NOMO-1 (cell line): ENCODE measurements at regions not wholly inside any gene's neighbourhood (a gene's known extent, or its start where the extent isn't known, plus 50 kb on each side); places are given as distances from the start of the nearest gene placed in this dataset.
"Not testable (repeated sequence)": the region's sequence is repeated elsewhere in the genome, so short reads cannot be mapped to it uniquely, and the experiment has no call there.

Source experiments
- DNase-seq, 2 experiments: peaks; one replicate each; lab custom pipeline; 2025; ENCODE audit not compliant: unreplicated experiment in 2 of 2; lab: John Stamatoyannopoulos, UW

GRCh38 chr5:126044111-126044668 is 379.0 kb upstream of the GRAMD2B start:
- DNase-seq, result no peak

DNA sequence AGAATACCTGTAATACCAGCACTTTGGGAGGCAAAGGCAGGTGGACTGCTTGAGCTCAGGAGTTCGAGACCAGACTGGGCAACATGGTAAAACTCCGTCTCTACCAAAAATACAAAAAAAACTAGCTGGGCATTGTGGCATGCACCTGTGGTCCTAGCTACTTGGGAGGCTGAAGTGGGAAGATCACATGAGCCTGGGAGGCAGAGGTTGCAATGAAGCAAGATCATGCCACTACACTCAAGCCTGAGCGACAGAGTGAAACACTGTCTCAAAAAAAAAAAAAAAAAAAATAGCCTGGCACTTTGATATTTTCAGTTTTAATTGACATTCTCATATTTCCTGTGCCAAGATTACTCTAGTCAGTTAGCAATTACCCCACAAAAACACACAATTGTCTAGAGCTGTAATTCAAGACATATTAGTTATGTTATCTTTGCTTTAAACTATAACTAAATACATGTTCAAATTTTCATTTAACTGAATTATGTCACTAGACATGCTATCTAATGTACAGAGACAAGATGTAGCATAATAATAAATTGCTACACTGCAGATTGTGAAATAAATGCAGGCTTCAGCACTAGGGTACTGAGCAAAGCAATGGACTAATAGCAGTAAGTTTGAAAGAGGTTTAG is 378.2 kb upstream of the GRAMD2B start:
- DNase-seq, result no peak

DNA sequence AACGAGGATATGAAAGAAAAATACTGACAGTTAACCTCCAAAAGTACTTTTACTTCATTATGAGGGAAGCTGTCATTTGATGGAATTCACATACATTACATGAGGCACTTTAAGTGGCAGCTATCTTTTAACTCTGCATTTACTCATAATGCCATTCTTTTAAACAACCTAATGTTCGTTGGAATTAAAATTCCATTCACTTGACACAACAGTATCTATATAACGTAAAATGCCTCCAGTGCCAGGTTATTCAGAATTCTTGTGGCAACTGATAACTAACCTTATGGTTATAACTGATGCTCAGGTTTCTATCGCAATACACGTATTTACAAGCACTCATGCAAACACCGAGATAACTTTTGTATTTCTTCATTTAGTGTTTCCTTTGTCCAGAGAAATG is 376.9 kb upstream of the GRAMD2B start:
- no peak for DNase-seq

GRCh38 chr5:126046846-126047571 is 376.2 kb upstream of the GRAMD2B start:
- DNase-seq, result no peak

DNA sequence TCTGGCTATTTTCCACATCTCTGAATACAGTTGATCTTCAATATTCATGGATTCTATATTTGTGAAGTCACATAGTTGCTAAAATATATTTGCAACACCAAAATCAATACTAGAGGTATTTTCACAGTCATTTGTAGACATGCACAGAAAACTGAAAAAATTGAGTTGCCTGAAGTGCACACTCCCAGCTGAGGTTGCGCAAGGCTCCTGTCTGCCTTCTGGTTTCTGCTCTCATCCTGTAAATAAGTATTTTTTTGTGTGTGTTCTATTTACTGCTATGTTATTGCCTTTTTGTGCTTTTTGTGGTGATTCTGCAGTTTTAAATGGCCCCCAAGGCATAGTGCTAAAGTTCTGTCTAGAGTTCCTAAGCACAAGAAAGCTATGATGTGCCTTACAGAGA is 371.1 kb upstream of the GRAMD2B start:
- DNase-seq, result no peak

- no peak for DNase-seq
Measured at GRCh38 chr5:126052791-126053190, 370.4 kb upstream of the GRAMD2B start.

GRCh38 chr5:126053630-126054029 is 369.6 kb upstream of the GRAMD2B start:
- no peak for DNase-seq

GRCh38 chr5:126054577-126055347 is 368.4 kb upstream of the GRAMD2B start:
- no peak for DNase-seq

DNA sequence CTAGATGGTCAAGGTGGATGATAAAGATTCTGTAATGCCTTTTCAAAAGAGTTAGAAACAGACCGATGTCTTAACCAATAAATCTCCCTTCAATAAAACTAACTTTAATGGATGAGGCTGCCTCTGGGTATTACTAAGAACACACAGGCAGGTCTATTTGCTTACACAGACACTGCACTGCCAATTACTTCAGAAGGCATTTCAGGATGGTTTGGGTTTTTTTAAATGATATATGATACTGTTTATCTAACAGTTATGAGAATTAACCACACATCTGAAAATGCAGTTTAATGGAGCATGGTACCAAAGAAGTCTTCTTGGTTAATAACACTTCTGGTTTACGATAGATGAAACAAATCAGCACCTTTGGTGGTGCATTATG is 367.9 kb upstream of the GRAMD2B start:
- no peak for DNase-seq

GRCh38 chr5:126056352-126056751 is 366.9 kb upstream of the GRAMD2B start:
- no peak for DNase-seq

- DNase-seq, result no peak
Measured at GRCh38 chr5:126056851-126057622, 366.2 kb upstream of the GRAMD2B start.

- DNase-seq, result not testable (repeated sequence)
Measured at GRCh38 chr5:126058392-126058791, 364.8 kb upstream of the GRAMD2B start.

DNA sequence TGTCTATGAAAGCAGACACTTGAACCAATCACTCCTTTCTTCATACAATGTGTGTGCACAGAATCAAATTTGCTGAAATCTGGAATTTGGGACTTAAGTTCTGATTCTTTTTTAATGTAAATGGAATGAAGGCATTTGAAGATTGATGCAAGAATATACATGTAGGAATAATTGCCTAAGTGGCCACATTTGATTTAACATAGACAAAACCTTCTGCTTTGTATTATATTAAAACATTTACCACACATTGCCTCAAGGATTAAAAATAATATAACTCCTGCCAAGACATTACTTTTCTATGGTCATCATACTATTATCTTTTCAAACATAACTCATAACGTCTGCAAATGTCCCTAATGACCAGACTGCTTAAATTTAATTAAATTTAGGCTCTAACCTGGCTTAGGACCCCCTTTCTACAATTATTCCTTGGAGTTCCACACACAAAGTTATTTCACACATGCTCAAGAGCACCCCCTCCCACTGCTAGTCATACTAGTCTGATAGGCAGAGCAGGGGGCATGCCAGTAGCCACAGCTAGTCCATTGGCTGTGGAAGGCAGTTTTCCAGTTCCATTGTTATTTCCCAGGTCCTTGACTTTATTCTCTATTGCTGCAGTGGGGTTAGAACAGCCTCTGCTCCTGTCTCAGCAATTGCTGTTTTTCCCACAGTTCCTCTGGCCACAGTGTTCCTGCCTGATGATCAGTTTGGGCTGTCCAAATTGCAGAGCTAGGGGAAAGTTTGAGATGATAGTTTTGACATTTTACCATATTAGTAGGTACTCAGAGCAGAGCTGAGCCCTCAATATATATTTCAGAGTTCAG is 360.6 kb upstream of the GRAMD2B start:
- DNase-seq, result no peak

- no peak for DNase-seq
Measured at GRCh38 chr5:126065061-126065460, 358.1 kb upstream of the GRAMD2B start.

DNA sequence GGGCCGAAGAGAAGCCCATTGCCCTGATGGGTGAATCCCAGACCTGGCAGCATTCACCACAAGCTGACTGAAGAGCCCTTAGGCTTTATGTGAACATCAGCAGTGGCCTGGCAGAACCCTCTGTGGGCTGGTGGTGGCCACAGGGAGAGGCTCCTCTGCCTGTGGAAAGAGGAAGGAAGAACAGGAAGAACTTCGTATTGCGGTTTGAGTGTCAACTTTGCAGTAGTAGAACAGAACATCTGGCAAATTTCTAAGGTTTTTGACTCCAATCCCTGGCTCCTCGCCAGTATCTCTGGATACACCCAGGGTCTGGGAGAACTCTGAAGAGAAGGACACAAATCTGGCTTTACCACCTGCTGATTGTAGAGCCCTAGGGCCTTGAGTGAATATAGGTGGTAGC is 356.4 kb upstream of the GRAMD2B start:
- DNase-seq, result peak; percentile 35 to 74

DNA sequence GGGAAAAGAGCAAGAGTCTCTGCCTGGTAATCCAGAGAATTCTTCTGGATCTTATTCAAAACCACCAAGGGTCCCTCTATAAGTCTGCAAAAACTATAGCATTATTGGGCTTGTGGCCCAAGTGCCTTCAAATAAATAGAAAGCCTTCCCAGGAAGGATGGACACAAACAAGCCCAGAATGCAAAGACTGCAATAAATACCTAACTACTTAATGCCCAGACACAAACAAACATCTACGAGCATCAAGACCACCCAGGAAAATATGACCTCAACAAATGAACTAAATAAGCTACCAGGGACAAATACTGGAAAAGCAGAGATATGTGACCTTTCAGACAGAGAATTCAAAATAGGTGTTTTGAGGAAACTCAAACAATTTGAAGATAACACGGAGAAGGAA is 355.8 kb upstream of the GRAMD2B start:
- DNase-seq, result no peak

DNA sequence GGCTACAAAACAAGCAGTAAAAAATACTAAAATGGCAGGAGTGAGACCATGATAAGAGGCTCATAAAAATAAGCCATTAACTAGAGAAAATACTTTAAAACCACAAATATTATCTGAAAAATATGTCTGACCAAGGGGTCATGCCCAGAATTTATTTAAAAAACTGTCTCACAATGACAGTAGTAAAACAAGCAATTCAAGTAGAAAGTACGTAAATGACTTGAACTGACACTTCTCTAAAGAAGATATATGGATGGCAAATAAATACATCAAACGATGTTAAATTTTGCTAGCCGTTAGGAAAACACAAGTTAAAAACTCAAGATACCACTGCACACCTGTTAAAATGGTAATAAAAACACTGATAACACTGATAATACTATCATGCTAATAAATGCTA is 353.9 kb upstream of the GRAMD2B start:
- DNase-seq, result no peak

DNA sequence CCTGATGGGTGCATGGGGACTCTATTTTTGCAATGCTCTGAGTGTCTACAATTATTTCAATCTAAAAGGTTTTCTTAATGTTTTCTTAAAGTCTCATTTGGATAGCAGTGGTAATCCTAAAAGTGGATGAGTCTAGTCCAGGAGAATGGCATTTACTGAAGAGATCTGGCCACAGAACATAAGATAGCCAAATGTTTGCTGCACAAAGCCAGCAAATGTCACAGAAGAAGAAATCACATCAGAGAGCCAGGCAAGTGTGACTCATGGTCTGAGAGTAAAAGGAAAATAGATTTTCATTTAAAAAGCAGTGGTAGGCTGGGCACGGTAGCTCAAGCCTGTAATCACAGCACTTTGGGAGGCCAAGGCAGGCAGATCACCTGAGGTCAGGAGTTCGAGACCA is 352.7 kb upstream of the GRAMD2B start:
- DNase-seq, result no peak

GRCh38 chr5:126074538-126074937 is 348.7 kb upstream of the GRAMD2B start:
- DNase-seq, result no peak

DNA sequence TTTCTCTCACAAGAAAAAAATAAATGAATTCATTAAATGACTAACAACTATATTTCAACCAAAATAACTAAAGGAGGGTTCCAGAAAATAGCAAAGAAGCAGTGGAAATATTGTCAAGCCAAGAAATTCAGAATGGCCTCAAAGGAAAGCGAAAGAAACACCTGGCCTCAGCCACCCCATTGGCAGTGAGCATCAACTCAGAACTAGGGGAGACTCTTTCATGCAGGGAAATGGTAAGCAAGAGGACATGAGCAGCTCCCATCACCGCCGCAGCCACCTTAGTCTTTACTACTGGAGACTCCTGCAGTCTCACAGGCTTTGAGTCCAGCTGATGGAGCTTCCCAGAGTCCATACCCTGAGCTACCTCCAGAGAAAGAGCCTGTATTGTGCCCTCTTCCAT is 343.9 kb upstream of the GRAMD2B start:
- DNase-seq, result no peak
